HepG2 (cell line): ENCODE measurements at regions not wholly inside any gene's neighbourhood (a gene's known extent, or its start where the extent isn't known, plus 50 kb on each side); places are given as distances from the start of the nearest gene placed in this dataset.

Experiments
- ATAC-seq: fragments of 200-7000 bp; cut with Tn5 transposase; 3 replicates; pipeline ENCODE4 v1.9.1; 2020; ENCODE audit warnings: mild to moderate bottlenecking, moderate library complexity
- BruUV-seq: library from RNA; stranded (reverse); fragments of 400-500 nt; replicated peaks from 2 replicates; lab custom pipeline; 2021; lab: Mats Ljungman, UMichigan
- CTCF ChIA-PET: fragments of 300-600 bp; formaldehyde crosslinking; extraction: SDS; loops from one replicate; lab custom pipeline; 2021; ENCODE audit warnings: low total read pairs, inconsistent platforms, low intra/inter-chr PET ratio; lab: Yijun Ruan, JAX
- POLR2A ChIA-PET: fragments of 350-600 bp; sonication (Branson Sonifier 250); formaldehyde crosslinking; loops from one replicate; lab custom pipeline; 2020; ENCODE audit warnings: antibody characterized with exemption, inconsistent platforms; lab: Yijun Ruan, JAX
- DNase-seq: peaks from one replicate; pipeline ENCODE4 v3.0.0-alpha.2; 2015; ENCODE audit warnings: low spot score
- FAIRE-seq: peaks from 3 replicates; lab custom pipeline; 2011; peaks lifted over from hg19 to GRCh38; lab: Jason Lieb, UNC
- H2AFZ ChIP-seq: one replicate; pipeline ENCODE4 v1.6.1; 2011; ENCODE audit warnings: low read length, inconsistent platforms
- H3K27ac ChIP-seq: fragments of 300-600 bp; 3 replicates; pipeline ENCODE4 v1.8.0; 2011; ENCODE audit warnings: mixed run types, mild to moderate bottlenecking, mixed read lengths, low read length, inconsistent platforms; ENCODE audit not compliant: insufficient read depth; ENCODE audit errors: extremely low read length
- H3K27me3 ChIP-seq, 2 experiments: fragments of 200-600 bp in 1 of 2; 2 replicates in 1 of 2; 3 replicates in 1 of 2; pipeline versions ENCODE4 v1.6.0 to v1.8.0; 2011; ENCODE audit warnings: low read length in 2 of 2, mild to moderate bottlenecking in 2 of 2, moderate library complexity in 2 of 2, inconsistent platforms in 1 of 2; ENCODE audit not compliant: insufficient read depth in 2 of 2, control insufficient read depth in 1 of 2
- H3K36me3 ChIP-seq, 2 experiments: fragments of 200-600 bp in 1 of 2; replicated peaks in 1 of 2; 2 replicates in 1 of 2; 3 replicates in 1 of 2; pipeline versions ENCODE4 v1.5.1 to v1.8.0; 2011; ENCODE audit warnings: low read length in 2 of 2, inconsistent platforms in 1 of 2; ENCODE audit not compliant: insufficient read depth in 2 of 2, control insufficient read depth in 1 of 2
- H3K4me1 ChIP-seq: 2 replicates; pipeline ENCODE4 v1.5.1; 2012; ENCODE audit warnings: low read length, inconsistent platforms; ENCODE audit not compliant: insufficient read depth
- H3K4me2 ChIP-seq: 2 replicates; pipeline ENCODE4 v1.6.0; 2011; ENCODE audit warnings: low read depth, low read length, inconsistent platforms
- H3K4me3 ChIP-seq, 3 experiments: fragments of 200-600 bp in 1 of 3; sonication (generic), shearing (Covaris generic) in 1 of 3; replicated peaks in 1 of 3; 2 replicates each; pipeline ENCODE4 v1.5.1; 2011 to 2016; ENCODE audit warnings: low read length in 3 of 3, inconsistent platforms in 2 of 3, low read depth in 2 of 3, mild to moderate bottlenecking in 2 of 3, control low read depth in 1 of 3, mixed read lengths in 1 of 3; ENCODE audit not compliant: insufficient read depth in 1 of 3
- H3K79me2 ChIP-seq: one replicate; pipeline ENCODE4 v1.6.1; 2011; ENCODE audit warnings: low read length, inconsistent platforms; ENCODE audit not compliant: insufficient read depth
- H3K9ac ChIP-seq: 2 replicates; pipeline ENCODE4 v1.6.0; 2011; ENCODE audit warnings: mild to moderate bottlenecking, low read depth, low read length, inconsistent platforms; ENCODE audit not compliant: insufficient read depth
- H3K9me3 ChIP-seq: 2 replicates; pipeline ENCODE4 v1.5.1; 2012; ENCODE audit warnings: mild to moderate bottlenecking, low read length
- H4K20me1 ChIP-seq: 2 replicates; pipeline ENCODE4 v1.6.0; 2011; ENCODE audit warnings: inconsistent platforms, mild to moderate bottlenecking, low read length, moderate library complexity; ENCODE audit not compliant: insufficient read depth
- FOSL2 ChIP-seq: sonication (generic); formaldehyde crosslinking; IDR thresholded peaks from 2 replicates; pipeline ENCODE4 v1.4.0; 2020; ENCODE audit warnings: missing genetic modification reagents
- PRDM10 ChIP-seq: sonication (generic); formaldehyde crosslinking; IDR thresholded peaks from 2 replicates; pipeline ENCODE4 v1.4.0; 2020; ENCODE audit warnings: low read depth, missing genetic modification reagents
- STAT6 ChIP-seq: sonication (generic); formaldehyde crosslinking; IDR thresholded peaks from 2 replicates; pipeline ENCODE4 v1.4.0; 2020; ENCODE audit warnings: missing genetic modification reagents, mild to moderate bottlenecking, borderline replicate concordance
- ZNF788 ChIP-seq: sonication (generic); formaldehyde crosslinking; IDR thresholded peaks from 2 replicates; pipeline ENCODE4 v1.5.0; 2020; ENCODE audit warnings: mild to moderate bottlenecking, missing genetic modification reagents, borderline replicate concordance
- WGBS: methylation state at CpG from one replicate; pipeline ENCODE4 v1.1.6; 2017; ENCODE audit warnings: low lambda C conversion rate; 5-methylcytosine and 5-hydroxymethylcytosine counted together
- in situ Hi-C: cut with HindIII; loops from 2 replicates; pipeline ENCODE4 v1.10.0; 2017; ENCODE audit warnings: low pct_unique_long_range_greater_than_20kb; ENCODE audit not compliant: extremely low pct_ligation_motif_present
- intact Hi-C: fragments of 100-400 bp; cut with micrococcal nuclease; formaldehyde crosslinking; loops from one replicate; pipeline ENCODE4 v1.10.0; 2022; ENCODE audit not compliant: unreplicated experiment

GRCh38 chr10:10204415-10204814 is 813.3 kb upstream of the CELF2 start:
- no peak overlapping the region for H3K4me2 ChIP-seq

More at GRCh38 chr10:10204415-10204814, 813.3 kb upstream of the CELF2 start:
- Histone ChIP-seq H3K4me1 (no peaks in the 10 kb centered on the region), H3K79me2 (no peaks in the 10 kb centered on the region), H2AFZ (no peak overlapping the region), H3K36me3 (no peaks in the 10 kb centered on the region), H4K20me1 (no peaks in the 10 kb centered on the region), H3K4me3 (no peak overlapping the region), H3K9me3 (peaks cover 90% of the 10 kb centered on the region), H3K27me3 (no peaks in the 10 kb centered on the region), H3K9ac (no peak overlapping the region), H3K27ac (no peak overlapping the region)
- POLR2A ChIA-PET: no interaction called here
- TF ChIP-seq ZNF788 (CRISPR knock-in tag) (no peak), PRDM10 (CRISPR knock-in tag) (no peak), FOSL2 (CRISPR knock-in tag) (no peak), STAT6 (no peak)
- in situ Hi-C loops: no loop called here
- ATAC-seq: no peak
- no peak for FAIRE-seq
- BruUV-seq: no TSS peak
- CTCF ChIA-PET: no interaction called here
- DNase-seq: no peak
- intact Hi-C loops: no loop called here
- WGBS: 1% methylated on average over 2 of the region's 2 CpGs
